A204.1 (cell line): ENCODE measurements at regions not wholly inside any gene's neighbourhood (a gene's known extent, or its start where the extent isn't known, plus 50 kb on each side); places are given as distances from the start of the nearest gene placed in this dataset.

Experiments
- FAIRE-seq: peaks from 2 replicates; lab custom pipeline; 2012; peaks lifted over from hg19 to GRCh38; lab: Jason Lieb, UNC

- FAIRE-seq: no peak
Observed at GRCh38 chr2:151197184-151198108, 64.2 kb downstream of the RBM43 start.

GRCh38 chr2:151193576-151193975 is 68.1 kb downstream of the RBM43 start:
- no peak for FAIRE-seq

GRCh38 chr2:151192681-151193080 is 69.0 kb downstream of the RBM43 start:
- no peak for FAIRE-seq

GRCh38 chr2:151191001-151191400 is 70.7 kb downstream of the RBM43 start:
- no peak for FAIRE-seq

- no peak for FAIRE-seq
Observed at GRCh38 chr2:151189125-151189524, 72.5 kb downstream of the RBM43 start.

GRCh38 chr2:151186011-151186410 is 75.7 kb downstream of the RBM43 start:
- no peak for FAIRE-seq

- no peak for FAIRE-seq
Observed at GRCh38 chr2:151182899-151183809, 78.5 kb downstream of the RBM43 start.

GRCh38 chr2:151182396-151182795 is 79.3 kb downstream of the RBM43 start:
- FAIRE-seq: no peak

GRCh38 chr2:151181524-151181923 is 80.1 kb downstream of the RBM43 start:
- no peak for FAIRE-seq

- no peak for FAIRE-seq
Observed at GRCh38 chr2:151180123-151180522, 81.5 kb downstream of the RBM43 start.

GRCh38 chr2:151178207-151178606 is 83.5 kb downstream of the RBM43 start:
- FAIRE-seq: no peak

- no peak for FAIRE-seq
Observed at GRCh38 chr2:151177756-151178155, 83.9 kb downstream of the RBM43 start.

- FAIRE-seq: no peak
Observed at GRCh38 chr2:151176661-151177060, 85.0 kb downstream of the RBM43 start.

- FAIRE-seq: no peak
Observed at GRCh38 chr2:151175864-151176263, 85.8 kb downstream of the RBM43 start.

- no peak for FAIRE-seq
Observed at GRCh38 chr2:151174127-151174526, 87.5 kb downstream of the RBM43 start.

GRCh38 chr2:151171186-151171585 is 90.5 kb downstream of the RBM43 start:
- no peak for FAIRE-seq

- FAIRE-seq: no peak
Observed at GRCh38 chr2:151166410-151166809, 95.3 kb downstream of the RBM43 start.

GRCh38 chr2:151165105-151165684 is 96.5 kb downstream of the RBM43 start:
- FAIRE-seq: no peak

GRCh38 chr2:151161821-151162551 is 99.7 kb downstream of the RBM43 start:
- FAIRE-seq: no peak

GRCh38 chr2:151159109-151159662 is 102.5 kb downstream of the RBM43 start:
- FAIRE-seq: no peak

- FAIRE-seq: no peak
Observed at GRCh38 chr2:151157000-151157735, 104.5 kb downstream of the RBM43 start.
